ENCODE measurements at regions not wholly inside any gene's neighbourhood (a gene's known extent, or its start where the extent isn't known, plus 50 kb on each side); places are given as distances from the start of the nearest gene placed in this dataset.
A peak's percentile ranks its signal among the peaks of the same experiment; 100 is the strongest.

GRCh38 chr15:60093273-60094067 is 89.4 kb downstream of the FOXB1 start:
- DNase-seq (ENCODE audit: low read depth), result no peak

GRCh38 chr15:60095711-60096110 is 91.6 kb downstream of the FOXB1 start:
- DNase-seq (ENCODE audit: low read depth), result peak; percentile 23

- peak; percentile 78 for DNase-seq (ENCODE audit: low read depth)
Observed at GRCh38 chr15:60096157-60096556, 92.0 kb downstream of the FOXB1 start.

GRCh38 chr15:60101416-60101815 is 97.3 kb downstream of the FOXB1 start:
- no peak for DNase-seq (ENCODE audit: low read depth)

- DNase-seq (ENCODE audit: low read depth), result no peak
Observed at GRCh38 chr15:60102748-60103147, 98.6 kb downstream of the FOXB1 start.

GRCh38 chr15:60110909-60111308 is 106.8 kb downstream of the FOXB1 start:
- no peak for DNase-seq (ENCODE audit: low read depth)

GRCh38 chr15:60115579-60116380 is 111.7 kb downstream of the FOXB1 start:
- DNase-seq (ENCODE audit: low read depth), result no peak

- DNase-seq (ENCODE audit: low read depth), result no peak
Observed at GRCh38 chr15:60116456-60117089, 112.5 kb downstream of the FOXB1 start.

GRCh38 chr15:60118146-60118545 is 114.0 kb downstream of the FOXB1 start:
- no peak for DNase-seq (ENCODE audit: low read depth)

- DNase-seq (ENCODE audit: low read depth), result no peak
Observed at GRCh38 chr15:60118626-60119025, 114.5 kb downstream of the FOXB1 start.

- no peak for DNase-seq (ENCODE audit: low read depth)
Observed at GRCh38 chr15:60119101-60119500, 115.0 kb downstream of the FOXB1 start.

- no peak for DNase-seq (ENCODE audit: low read depth)
Observed at GRCh38 chr15:60120100-60120499, 116.0 kb downstream of the FOXB1 start.

- no peak for DNase-seq (ENCODE audit: low read depth)
Observed at GRCh38 chr15:60121845-60122244, 117.7 kb downstream of the FOXB1 start.

GRCh38 chr15:60122691-60123090 is 118.6 kb downstream of the FOXB1 start:
- no peak for DNase-seq (ENCODE audit: low read depth)

GRCh38 chr15:60124460-60125070 is 120.5 kb downstream of the FOXB1 start:
- no peak for DNase-seq (ENCODE audit: low read depth)

- no peak for DNase-seq (ENCODE audit: low read depth)
Observed at GRCh38 chr15:60125334-60125733, 121.2 kb downstream of the FOXB1 start.

GRCh38 chr15:60126200-60126599 is 122.1 kb downstream of the FOXB1 start:
- DNase-seq (ENCODE audit: low read depth), result no peak

- no peak for DNase-seq (ENCODE audit: low read depth)
Observed at GRCh38 chr15:60126661-60127060, 122.5 kb downstream of the FOXB1 start.

GRCh38 chr15:60128000-60128376 is 123.9 kb downstream of the FOXB1 start:
- peak; percentile 50 for DNase-seq (ENCODE audit: low read depth)

- peak; percentile 21 for DNase-seq (ENCODE audit: low read depth)
Observed at GRCh38 chr15:60128710-60129109, 124.6 kb downstream of the FOXB1 start.

- DNase-seq (ENCODE audit: low read depth), result no peak
Observed at GRCh38 chr15:60130398-60130797, 126.3 kb downstream of the FOXB1 start.

GRCh38 chr15:60130821-60131220 is 126.7 kb downstream of the FOXB1 start:
- DNase-seq (ENCODE audit: low read depth), result no peak

Data from ELR (cell line).